Left lung (tissue), 4 donors: ENCODE measurements at regions not wholly inside any gene's neighbourhood (a gene's known extent, or its start where the extent isn't known, plus 50 kb on each side); places are given as distances from the start of the nearest gene placed in this dataset.
A peak's percentile ranks its signal among the peaks of the same experiment; 100 is the strongest.
"Not testable (repeated sequence)": the region's sequence is repeated elsewhere in the genome, so short reads cannot be mapped to it uniquely, and the experiment has no call there.

Experiments
- ATAC-seq: fragments of 200-7000 bp; cut with Tn5 transposase; one replicate; pipeline ENCODE4 v1.9.1; 2020; ENCODE audit warnings: moderate library complexity
- DNase-seq, 4 donors: peaks; one replicate each; pipeline ENCODE4 v3.0.0-alpha.2; 2013 to 2020
- H3K27ac ChIP-seq, 2 donors: fragments of 200-600 bp; sonication (generic) in 1 of 2; one replicate each; pipeline versions ENCODE4 v1.5.0 to v1.8.0; 2020 to 2021
- H3K27me3 ChIP-seq, 2 donors: fragments of 200-600 bp; sonication (generic) in 1 of 2; one replicate each; pipeline versions ENCODE4 v1.5.0 to v1.8.0; 2020 to 2021
- H3K36me3 ChIP-seq, 2 donors: fragments of 200-600 bp; sonication (generic) in 1 of 2; one replicate each; pipeline versions ENCODE4 v1.5.0 to v1.8.0; 2020 to 2021
- H3K4me1 ChIP-seq, 2 donors: fragments of 200-600 bp; one replicate each; pipeline ENCODE4 v1.8.0; 2021
- H3K4me3 ChIP-seq, 2 donors: fragments of 200-600 bp; sonication (generic) in 1 of 2; one replicate each; pipeline versions ENCODE4 v1.5.0 to v1.8.0; 2020 to 2021; ENCODE audit warnings: mild to moderate bottlenecking in 1 of 2
- H3K9me3 ChIP-seq, 2 donors: fragments of 200-600 bp; sonication (generic) in 1 of 2; one replicate each; pipeline versions ENCODE4 v1.5.0 to v1.8.0; 2020 to 2021
- intact Hi-C, 2 donors: fragments of 100-400 bp; cut with DNase I; formaldehyde crosslinking; loops; one replicate each; pipeline versions ENCODE4 v1.11.2 to v1.14.2; 2022
- TF ChIP-seq, protein P1 (sequence below), 2 donors: fragments of 200-600 bp; sonication (generic) in 1 of 2; IDR thresholded peaks; one replicate each; pipeline versions ENCODE4 v1.5.0 to v1.8.0; 2021; ENCODE audit warnings: antibody characterized with exemption in 2 of 2
- donor health status: DM: no; HTN: yes; CAD: no.
- donor health status: DM: no; HTN: no; CAD: no.

DNA sequence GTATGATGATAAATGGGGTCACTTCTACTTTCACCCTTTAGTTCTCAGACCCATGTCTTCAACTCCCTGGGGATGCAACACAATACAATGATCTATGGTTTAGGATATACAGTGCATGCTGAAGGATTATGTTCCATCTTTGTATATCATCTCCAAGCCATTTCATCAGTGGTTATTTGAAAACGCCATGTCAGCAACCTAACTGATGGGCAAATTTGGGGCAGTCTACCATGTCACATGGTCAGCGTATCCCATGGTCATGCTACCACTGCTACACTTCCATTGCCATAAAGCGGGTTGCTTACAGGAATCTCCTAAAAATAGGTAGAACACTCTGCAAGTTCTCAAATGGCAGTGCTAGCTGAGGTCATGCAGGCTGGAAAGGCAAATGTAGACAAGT is 236.5 kb upstream of the ISX start:
- H3K9me3 ChIP-seq, result no peaks in the 10 kb centered on the region
- DNase-seq, result no peak
- H3K36me3 ChIP-seq, result no peaks in the 10 kb centered on the region
- H3K4me3 ChIP-seq, result no peak overlapping the region
- no peaks in the 10 kb centered on the region for H3K27me3 ChIP-seq
- no peak for ATAC-seq
- intact Hi-C loops, result no loop called here
- no peaks in the 10 kb centered on the region for H3K4me1 ChIP-seq
- TF ChIP-seq, protein P1, sequence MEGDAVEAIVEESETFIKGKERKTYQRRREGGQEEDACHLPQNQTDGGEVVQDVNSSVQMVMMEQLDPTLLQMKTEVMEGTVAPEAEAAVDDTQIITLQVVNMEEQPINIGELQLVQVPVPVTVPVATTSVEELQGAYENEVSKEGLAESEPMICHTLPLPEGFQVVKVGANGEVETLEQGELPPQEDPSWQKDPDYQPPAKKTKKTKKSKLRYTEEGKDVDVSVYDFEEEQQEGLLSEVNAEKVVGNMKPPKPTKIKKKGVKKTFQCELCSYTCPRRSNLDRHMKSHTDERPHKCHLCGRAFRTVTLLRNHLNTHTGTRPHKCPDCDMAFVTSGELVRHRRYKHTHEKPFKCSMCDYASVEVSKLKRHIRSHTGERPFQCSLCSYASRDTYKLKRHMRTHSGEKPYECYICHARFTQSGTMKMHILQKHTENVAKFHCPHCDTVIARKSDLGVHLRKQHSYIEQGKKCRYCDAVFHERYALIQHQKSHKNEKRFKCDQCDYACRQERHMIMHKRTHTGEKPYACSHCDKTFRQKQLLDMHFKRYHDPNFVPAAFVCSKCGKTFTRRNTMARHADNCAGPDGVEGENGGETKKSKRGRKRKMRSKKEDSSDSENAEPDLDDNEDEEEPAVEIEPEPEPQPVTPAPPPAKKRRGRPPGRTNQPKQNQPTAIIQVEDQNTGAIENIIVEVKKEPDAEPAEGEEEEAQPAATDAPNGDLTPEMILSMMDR (IDR thresholded peaks at IDR 0.05), result no peak
- H3K27ac ChIP-seq, result no peak overlapping the region

DNA sequence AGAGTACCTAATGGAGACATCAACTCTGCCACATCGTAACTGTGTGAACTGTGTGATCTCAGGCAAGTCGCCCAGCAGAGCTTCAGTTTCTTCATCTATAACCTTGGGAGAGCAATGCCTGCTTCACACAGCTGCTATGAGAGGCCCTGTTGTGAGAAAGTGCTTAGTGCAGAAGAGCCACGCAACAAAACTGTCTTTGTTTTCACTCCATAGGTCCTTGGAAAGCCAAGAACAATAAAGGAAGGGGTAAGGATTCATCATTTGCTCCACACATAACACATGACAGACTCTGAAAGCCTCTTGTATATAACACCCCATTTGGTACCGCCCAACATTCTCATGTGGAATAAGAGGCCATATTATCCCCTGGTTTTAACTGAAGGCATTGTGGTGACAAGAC is 231.9 kb upstream of the ISX start:
- TF ChIP-seq, protein P1 (IDR thresholded peaks at IDR 0.05), result no peak
- no peak for ATAC-seq
- H3K4me3 ChIP-seq, result no peak overlapping the region
- H3K36me3 ChIP-seq, result no peaks in the 10 kb centered on the region
- H3K27me3 ChIP-seq, result no peaks in the 10 kb centered on the region
- intact Hi-C loops, result no loop called here
- no peak for DNase-seq
- H3K4me1 ChIP-seq, result no peaks in the 10 kb centered on the region
- no peaks in the 10 kb centered on the region for H3K9me3 ChIP-seq
- H3K27ac ChIP-seq, result no peak overlapping the region

DNA sequence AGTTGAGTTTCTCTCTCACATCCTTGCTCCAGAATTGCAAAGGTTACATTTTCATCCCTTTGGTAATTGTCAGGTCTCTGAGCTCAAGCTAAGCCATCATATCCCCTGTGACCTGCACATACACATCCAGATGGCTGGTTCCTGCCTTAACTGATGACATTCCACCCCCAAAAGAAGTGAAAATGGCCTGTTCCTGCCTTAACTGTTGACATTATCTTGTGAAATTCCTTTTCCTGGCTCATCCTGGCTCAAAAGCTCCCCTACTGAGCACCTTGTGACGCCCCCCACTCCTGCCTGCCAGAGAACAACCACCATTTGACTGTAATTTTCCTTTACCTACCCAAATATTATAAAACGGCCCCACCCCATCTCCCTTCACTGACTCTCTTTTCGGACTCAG is 231.4 kb upstream of the ISX start:
- H3K4me3 ChIP-seq, ATAC-seq, H3K27ac ChIP-seq, H3K36me3 ChIP-seq, intact Hi-C loops, H3K9me3 ChIP-seq, DNase-seq, H3K27me3 ChIP-seq, H3K4me1 ChIP-seq: not testable (repeated sequence)

DNA sequence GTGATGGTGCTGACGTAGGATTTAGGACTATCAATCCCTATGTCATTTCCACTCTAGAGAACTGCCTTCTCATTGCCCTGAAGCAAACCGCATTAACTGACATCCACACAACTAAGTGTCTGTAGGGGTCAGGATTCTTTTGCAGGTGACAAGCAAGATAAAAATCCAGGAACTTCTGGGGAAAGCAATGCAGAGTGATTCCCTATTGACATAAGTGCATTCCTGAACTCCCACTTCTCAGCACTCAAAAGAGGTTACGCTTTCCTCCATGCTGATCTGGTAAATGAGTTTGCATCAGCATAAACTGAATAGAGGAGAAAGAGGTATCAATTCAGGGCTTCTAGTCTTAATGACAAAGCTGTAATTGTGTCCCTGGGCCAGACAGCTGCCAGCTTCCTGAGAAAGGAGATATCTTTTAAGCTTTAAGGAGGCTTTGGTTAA is 224.6 kb upstream of the ISX start:
- intact Hi-C loops, result no loop called here
- no peaks in the 10 kb centered on the region for H3K36me3 ChIP-seq
- no peaks in the 10 kb centered on the region for H3K9me3 ChIP-seq
- H3K27ac ChIP-seq, result no peak overlapping the region
- H3K4me1 ChIP-seq, result no peaks in the 10 kb centered on the region
- TF ChIP-seq, protein P1 (IDR thresholded peaks at IDR 0.05), result no peak
- ATAC-seq (no peak), DNase-seq (peak in 1 of 4 donors; percentile 1)
- peaks cover 0 to 5% of the 10 kb centered on the region in 2 donors for H3K27me3 ChIP-seq
- H3K4me3 ChIP-seq, result no peak overlapping the region

DNA sequence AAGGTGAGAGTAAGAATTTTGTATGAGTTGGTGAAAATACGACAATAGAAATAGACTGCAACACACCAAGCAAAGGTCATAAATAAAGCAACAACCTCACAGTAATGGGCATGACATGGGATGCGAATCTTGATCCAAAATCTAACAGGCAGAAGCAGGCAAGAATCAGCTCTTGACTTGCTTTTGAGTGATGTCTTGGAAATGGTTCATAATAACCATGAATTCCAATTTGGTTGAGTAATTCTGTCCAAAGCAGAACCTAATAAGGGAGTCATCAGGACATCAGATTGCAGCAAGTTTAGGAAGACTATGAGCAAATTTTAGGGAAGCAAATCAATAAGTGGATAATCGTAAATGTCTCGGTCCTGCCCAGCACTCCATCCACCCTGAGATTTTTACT is 224.0 kb upstream of the ISX start:
- Histone ChIP-seq H3K4me3 (no peak overlapping the region), H3K27me3 (peaks cover 0 to 5% of the 10 kb centered on the region in 2 donors), H3K27ac (no peak overlapping the region), H3K9me3 (no peaks in the 10 kb centered on the region), H3K36me3 (no peaks in the 10 kb centered on the region), H3K4me1 (no peaks in the 10 kb centered on the region)
- DNase-seq (no peak), ATAC-seq (no peak)
- TF ChIP-seq, protein P1 (IDR thresholded peaks at IDR 0.05), result no peak
- intact Hi-C loops, result no loop called here

DNA sequence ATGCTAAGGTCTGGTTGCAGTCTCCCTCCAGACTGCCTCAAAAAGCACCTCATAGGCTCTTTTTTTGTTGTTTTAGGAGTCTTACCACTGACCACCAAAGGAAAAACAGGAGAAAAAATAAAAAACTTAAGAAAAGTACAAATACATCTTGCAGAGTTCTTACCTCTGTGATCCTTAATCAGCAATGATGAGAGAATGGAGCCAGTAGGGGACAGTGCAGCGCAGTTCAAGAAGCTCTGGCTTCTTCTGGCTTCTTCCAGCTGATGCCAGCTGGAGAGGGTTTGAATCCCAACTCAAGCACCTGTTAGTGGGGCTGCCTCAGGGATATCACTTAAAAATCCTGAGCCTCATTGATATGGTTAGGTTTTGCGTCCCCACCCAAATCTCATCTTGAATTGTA is 223.3 kb upstream of the ISX start:
- no peak for ATAC-seq
- DNase-seq, result no peak
- Histone ChIP-seq H3K36me3 (no peaks in the 10 kb centered on the region), H3K4me3 (no peak overlapping the region), H3K9me3 (no peaks in the 10 kb centered on the region), H3K4me1 (no peaks in the 10 kb centered on the region), H3K27ac (no peak overlapping the region), H3K27me3 (peaks cover 0 to 5% of the 10 kb centered on the region in 2 donors)
- intact Hi-C loops, result no loop called here
- TF ChIP-seq, protein P1 (IDR thresholded peaks at IDR 0.05), result no peak

DNA sequence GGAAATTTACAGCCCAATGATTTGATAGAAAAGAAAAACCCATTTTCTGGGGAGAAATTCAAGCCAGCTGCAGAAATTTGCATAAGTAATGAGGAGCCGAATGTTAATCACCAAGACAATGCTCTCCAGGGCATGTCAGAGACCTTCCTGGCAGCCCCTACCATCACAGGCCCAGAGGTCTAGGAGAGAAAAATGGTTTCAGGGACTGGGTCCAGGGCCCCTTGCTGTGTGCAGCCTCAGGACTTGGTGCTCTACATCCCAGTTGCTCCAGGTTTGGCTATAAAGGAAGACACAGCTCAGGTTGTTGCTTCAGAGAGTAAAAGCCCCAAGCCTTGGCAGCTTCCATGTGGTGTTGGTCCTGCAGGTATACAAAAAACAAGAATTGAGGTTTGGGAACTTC is 222.2 kb upstream of the ISX start:
- H3K27ac ChIP-seq, H3K4me1 ChIP-seq, H3K36me3 ChIP-seq, H3K9me3 ChIP-seq, intact Hi-C loops, DNase-seq, H3K4me3 ChIP-seq, H3K27me3 ChIP-seq, ATAC-seq: not testable (repeated sequence)
